Right lobe of liver (tissue), 6 donors: ENCODE measurements at regions not wholly inside any gene's neighbourhood (a gene's known extent, or its start where the extent isn't known, plus 50 kb on each side); places are given as distances from the start of the nearest gene placed in this dataset.

Experiments used
- ATAC-seq, 4 donors: fragments of 200-7000 bp; cut with Tn5 transposase; one replicate each; pipeline ENCODE4 v1.9.1; 2020; ENCODE audit warnings: mild to moderate bottlenecking in 4 of 4, moderate library complexity in 4 of 4
- DNase-seq, 3 donors: peaks; one replicate each; pipeline ENCODE4 v3.0.0-alpha.2; 2020
- H3K27ac ChIP-seq, 3 donors: fragments of 200-600 bp; one replicate each; pipeline ENCODE4 v1.8.0; 2022
- H3K27me3 ChIP-seq, 2 donors: fragments of 200-600 bp; one replicate each; pipeline ENCODE4 v1.8.0; 2022
- H3K36me3 ChIP-seq, 4 donors: fragments of 200-600 bp; sonication (generic) in 1 of 4; one replicate each; pipeline versions ENCODE4 v1.5.1 to v1.8.0; 2017 to 2022; ENCODE audit warnings: control low read depth in 1 of 4
- H3K4me1 ChIP-seq, 4 donors: fragments of 200-600 bp; sonication (generic) in 1 of 4; one replicate each; pipeline versions ENCODE4 v1.5.1 to v1.8.0; 2017 to 2022; ENCODE audit warnings: control low read depth in 1 of 4
- H3K4me3 ChIP-seq, 3 donors: fragments of 200-600 bp; one replicate each; pipeline ENCODE4 v1.8.0; 2022
- H3K9me3 ChIP-seq, 4 donors: fragments of 200-600 bp; sonication (generic) in 1 of 4; one replicate each; pipeline versions ENCODE4 v1.5.1 to v1.8.0; 2017 to 2022; ENCODE audit warnings: control low read depth in 1 of 4
- POLR2A ChIP-seq: fragments of 450-650 bp; IDR thresholded peaks from one replicate; pipeline ENCODE4 v1.6.1; 2017; ENCODE audit warnings: antibody characterized with exemption, mild to moderate bottlenecking
- WGBS: methylation state at CpG from one replicate; pipeline ENCODE4 v1.1.6; 2018; ENCODE audit warnings: low coverage, low lambda C conversion rate; ENCODE audit not compliant: insufficient coverage; ENCODE audit errors: missing lambda C conversion rate; 5-methylcytosine and 5-hydroxymethylcytosine counted together
- intact Hi-C, 2 donors: fragments of 100-400 bp; cut with DNase I; formaldehyde crosslinking; loops; one replicate each; pipeline versions ENCODE4 v1.11.2 to v1.14.1; 2022
- TF ChIP-seq, protein P1 (sequence below), 4 donors: fragments of 200-600 bp in 3 of 4; fragments of 450-650 bp in 1 of 4; IDR thresholded peaks; one replicate each; pipeline versions ENCODE4 v1.5.1 to v1.8.0; 2016 to 2022; ENCODE audit warnings: antibody characterized with exemption in 4 of 4, mild to moderate bottlenecking in 2 of 4
- donor health status: DM: no; HTN: yes; CAD: no.
- donor health status: DM: no; HTN: no; CAD: no.
- donor health status: DM: no; HTN: no; CAD: no.
- donor health status: DM: no; HTN: yes; CAD: no.
- donor health status: DM: no; HTN: yes; CAD: no.

DNA sequence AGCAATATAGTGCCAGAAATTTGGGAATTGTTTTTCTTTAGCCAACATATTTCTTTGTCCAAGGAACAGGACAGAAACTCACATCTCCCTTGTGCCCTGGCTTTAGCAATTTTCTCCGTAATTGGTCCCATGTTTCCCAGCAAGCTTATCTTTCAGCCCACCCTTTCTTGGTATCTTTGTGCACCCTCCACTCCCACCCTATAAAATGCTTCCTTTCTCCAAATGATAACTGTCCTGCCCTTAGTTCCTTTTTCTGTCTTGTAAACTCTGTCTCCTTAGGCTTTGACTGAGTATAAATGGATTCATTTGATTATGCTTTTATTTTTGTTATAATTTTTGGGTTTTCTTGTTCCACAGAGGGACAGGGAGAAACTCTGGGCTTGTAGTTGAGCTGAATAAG, 442.8 kb downstream of the ATP23 start:
- intact Hi-C loops = no loop called here
- DNase-seq = no peak
- Histone ChIP-seq H3K27ac (no peak overlapping the region), H3K4me3 (no peak overlapping the region), H3K27me3 (no peaks in the 10 kb centered on the region), H3K9me3 (no peaks in the 10 kb centered on the region), H3K36me3 (no peaks in the 10 kb centered on the region), H3K4me1 (no peaks in the 10 kb centered on the region)
- TF ChIP-seq POLR2A = no peak
- TF ChIP-seq, protein P1, sequence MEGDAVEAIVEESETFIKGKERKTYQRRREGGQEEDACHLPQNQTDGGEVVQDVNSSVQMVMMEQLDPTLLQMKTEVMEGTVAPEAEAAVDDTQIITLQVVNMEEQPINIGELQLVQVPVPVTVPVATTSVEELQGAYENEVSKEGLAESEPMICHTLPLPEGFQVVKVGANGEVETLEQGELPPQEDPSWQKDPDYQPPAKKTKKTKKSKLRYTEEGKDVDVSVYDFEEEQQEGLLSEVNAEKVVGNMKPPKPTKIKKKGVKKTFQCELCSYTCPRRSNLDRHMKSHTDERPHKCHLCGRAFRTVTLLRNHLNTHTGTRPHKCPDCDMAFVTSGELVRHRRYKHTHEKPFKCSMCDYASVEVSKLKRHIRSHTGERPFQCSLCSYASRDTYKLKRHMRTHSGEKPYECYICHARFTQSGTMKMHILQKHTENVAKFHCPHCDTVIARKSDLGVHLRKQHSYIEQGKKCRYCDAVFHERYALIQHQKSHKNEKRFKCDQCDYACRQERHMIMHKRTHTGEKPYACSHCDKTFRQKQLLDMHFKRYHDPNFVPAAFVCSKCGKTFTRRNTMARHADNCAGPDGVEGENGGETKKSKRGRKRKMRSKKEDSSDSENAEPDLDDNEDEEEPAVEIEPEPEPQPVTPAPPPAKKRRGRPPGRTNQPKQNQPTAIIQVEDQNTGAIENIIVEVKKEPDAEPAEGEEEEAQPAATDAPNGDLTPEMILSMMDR (IDR thresholded peaks at IDR 0.05) = no peak
- 58% methylated on average over 1 of the region's 1 CpG for WGBS
- ATAC-seq = no peak

DNA sequence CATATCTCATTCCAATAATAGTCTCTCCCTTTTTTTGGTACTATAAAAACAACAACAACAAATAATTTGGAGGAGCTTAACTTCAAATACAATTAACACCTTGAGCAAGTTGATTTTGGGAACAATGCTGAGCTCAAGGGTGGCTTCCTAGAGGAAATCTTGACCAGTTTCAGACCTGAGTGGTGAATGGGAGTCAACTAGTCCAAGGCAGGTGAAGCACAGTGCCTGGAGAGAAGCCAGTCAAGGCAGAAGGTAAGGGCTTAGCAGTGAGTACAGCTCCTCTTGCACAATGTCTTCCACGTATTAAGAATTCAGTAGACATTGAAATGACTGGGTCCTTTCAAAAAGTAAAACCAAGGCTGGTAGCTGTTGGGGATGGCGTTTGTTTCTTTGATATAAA, 444.8 kb downstream of the ATP23 start:
- no peak for TF ChIP-seq POLR2A
- TF ChIP-seq, protein P1 (IDR thresholded peaks at IDR 0.05) = no peak
- Histone ChIP-seq H3K36me3 (no peaks in the 10 kb centered on the region), H3K9me3 (no peaks in the 10 kb centered on the region), H3K27ac (no peak overlapping the region), H3K27me3 (no peaks in the 10 kb centered on the region), H3K4me1 (no peaks in the 10 kb centered on the region), H3K4me3 (no peak overlapping the region)
- DNase-seq (no peak), ATAC-seq (no peak)
- intact Hi-C loops = no loop called here
- 37% methylated on average over 2 of the region's 2 CpGs for WGBS

DNA sequence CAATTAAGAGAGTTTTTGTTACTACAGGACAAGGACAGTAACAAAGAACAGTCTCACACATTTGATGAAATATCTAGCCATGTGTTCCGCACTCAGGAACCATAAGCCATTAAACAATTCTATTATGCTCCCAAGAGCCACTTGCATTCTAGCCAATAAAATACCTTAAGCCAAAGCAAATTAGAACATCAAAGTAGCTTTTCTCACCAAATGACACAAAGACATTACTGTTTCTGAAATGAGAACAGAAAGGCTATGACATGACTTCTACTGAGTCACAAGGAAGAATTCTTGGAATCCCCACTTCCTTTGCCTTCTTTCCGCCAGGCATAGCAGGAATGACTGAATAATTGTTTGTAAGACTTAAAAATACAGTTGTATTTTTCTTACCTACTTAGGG, 445.8 kb downstream of the ATP23 start:
- no peak overlapping the region for H3K4me3 ChIP-seq
- no peaks in the 10 kb centered on the region for H3K36me3 ChIP-seq
- intact Hi-C loops = no loop called here
- DNase-seq = no peak
- no peak for ATAC-seq
- WGBS = 50% methylated on average over 2 of the region's 2 CpGs
- no peaks in the 10 kb centered on the region for H3K27me3 ChIP-seq
- no peaks in the 10 kb centered on the region for H3K9me3 ChIP-seq
- H3K27ac ChIP-seq = no peak overlapping the region
- TF ChIP-seq POLR2A = no peak
- no peaks in the 10 kb centered on the region for H3K4me1 ChIP-seq

DNA sequence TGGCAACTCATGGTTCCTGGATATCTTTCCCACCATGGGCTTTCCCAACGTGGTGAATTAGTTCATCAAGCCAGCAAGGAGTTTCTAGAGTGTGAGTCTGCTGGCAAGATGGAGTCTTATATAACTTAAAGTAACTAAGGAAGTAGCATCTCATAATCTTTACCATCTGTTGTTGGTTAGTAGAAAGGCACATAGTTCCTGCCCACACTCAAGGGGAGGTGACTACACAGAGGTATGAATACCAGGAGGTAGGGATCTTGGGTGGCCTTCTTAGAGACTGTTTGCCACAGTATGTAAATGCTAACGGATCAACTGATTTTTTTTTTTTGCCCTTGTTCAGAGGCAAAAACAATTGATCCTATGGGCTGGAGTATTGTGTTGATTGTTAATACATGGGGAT, 446.9 kb downstream of the ATP23 start:
- ATAC-seq = no peak
- no peaks in the 10 kb centered on the region for H3K36me3 ChIP-seq
- H3K9me3 ChIP-seq = no peaks in the 10 kb centered on the region
- H3K27ac ChIP-seq = no peak overlapping the region
- TF ChIP-seq POLR2A = no peak
- TF ChIP-seq, protein P1 (IDR thresholded peaks at IDR 0.05) = no peak
- H3K27me3 ChIP-seq = no peaks in the 10 kb centered on the region
- 54% methylated on average over 2 of the region's 2 CpGs for WGBS
- intact Hi-C loops = no loop called here
- DNase-seq = no peak
- no peak overlapping the region for H3K4me3 ChIP-seq
- H3K4me1 ChIP-seq = no peaks in the 10 kb centered on the region

- Histone ChIP-seq H3K27ac (no peak overlapping the region), H3K9me3 (no peaks in the 10 kb centered on the region), H3K4me1 (no peaks in the 10 kb centered on the region), H3K36me3 (no peaks in the 10 kb centered on the region), H3K27me3 (no peaks in the 10 kb centered on the region), H3K4me3 (no peak overlapping the region)
- no peak for DNase-seq
- intact Hi-C loops = no loop called here
- ATAC-seq = no peak
- TF ChIP-seq, protein P1 (IDR thresholded peaks at IDR 0.05) = no peak
- no peak for TF ChIP-seq POLR2A
- 48% methylated on average over 3 of the region's 3 CpGs for WGBS
These were observed 451.8 kb downstream of the ATP23 start for GRCh38 chr12:58393152-58393551.
